ENCODE measurements at regions not wholly inside any gene's neighbourhood (a gene's known extent, or its start where the extent isn't known, plus 50 kb on each side); places are given as distances from the start of the nearest gene placed in this dataset.

DNA sequence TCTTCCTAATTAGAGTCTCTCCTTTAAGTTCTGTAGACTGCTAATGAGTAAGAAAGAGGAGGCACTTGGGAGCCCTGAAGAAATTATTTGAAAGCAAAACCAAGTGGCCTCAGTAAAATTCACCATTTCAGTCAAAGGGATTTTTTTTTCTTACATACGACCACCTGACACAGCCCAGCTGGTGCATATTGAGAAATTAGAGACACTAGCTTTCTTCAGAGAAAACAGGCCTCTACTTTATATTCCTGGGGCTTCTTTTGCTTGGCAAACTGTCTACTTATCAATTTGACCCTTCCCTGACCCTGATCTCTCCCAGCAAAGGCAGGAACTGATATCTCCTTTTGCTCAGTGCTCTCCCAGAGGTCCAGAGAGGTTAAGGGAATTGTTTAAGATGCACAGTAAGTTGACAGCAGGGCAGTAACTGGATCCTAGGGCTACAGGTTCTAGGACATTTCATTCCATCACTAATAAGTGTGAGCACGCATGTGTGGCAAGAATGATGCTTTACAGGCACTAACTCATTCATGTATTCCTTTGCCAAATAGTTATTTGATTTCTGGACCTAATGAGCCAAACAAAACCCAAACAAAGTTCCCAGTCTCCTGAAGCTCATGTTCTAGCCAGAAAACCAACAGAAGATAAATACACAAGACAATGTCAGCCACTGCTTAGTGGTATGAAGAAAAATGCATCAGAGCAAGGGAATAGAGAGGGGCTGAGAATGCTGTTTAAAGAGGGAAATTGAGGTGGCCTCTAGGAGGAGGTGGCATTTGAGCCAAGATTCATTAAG is 467.6 kb downstream of the SOX6 start:
- Mint-ChIP-seq H3K27me3 (ENCODE audit: unreplicated experiment) (peaks cover 5% of the 10 kb centered on the region), H3K36me3 (ENCODE audit: low read depth, unreplicated experiment) (no peaks in the 10 kb centered on the region), H3K4me1 (ENCODE audit: unreplicated experiment) (no peaks in the 10 kb centered on the region), H3K27ac (ENCODE audit: unreplicated experiment) (no peak overlapping the region), H3K4me3 (ENCODE audit: unreplicated experiment) (no peak overlapping the region), H3K9me3 (ENCODE audit: unreplicated experiment) (no peaks in the 10 kb centered on the region)
- no peak for DNase-seq (ENCODE audit: low spot score)
- TF ChIP-seq, protein P1, sequence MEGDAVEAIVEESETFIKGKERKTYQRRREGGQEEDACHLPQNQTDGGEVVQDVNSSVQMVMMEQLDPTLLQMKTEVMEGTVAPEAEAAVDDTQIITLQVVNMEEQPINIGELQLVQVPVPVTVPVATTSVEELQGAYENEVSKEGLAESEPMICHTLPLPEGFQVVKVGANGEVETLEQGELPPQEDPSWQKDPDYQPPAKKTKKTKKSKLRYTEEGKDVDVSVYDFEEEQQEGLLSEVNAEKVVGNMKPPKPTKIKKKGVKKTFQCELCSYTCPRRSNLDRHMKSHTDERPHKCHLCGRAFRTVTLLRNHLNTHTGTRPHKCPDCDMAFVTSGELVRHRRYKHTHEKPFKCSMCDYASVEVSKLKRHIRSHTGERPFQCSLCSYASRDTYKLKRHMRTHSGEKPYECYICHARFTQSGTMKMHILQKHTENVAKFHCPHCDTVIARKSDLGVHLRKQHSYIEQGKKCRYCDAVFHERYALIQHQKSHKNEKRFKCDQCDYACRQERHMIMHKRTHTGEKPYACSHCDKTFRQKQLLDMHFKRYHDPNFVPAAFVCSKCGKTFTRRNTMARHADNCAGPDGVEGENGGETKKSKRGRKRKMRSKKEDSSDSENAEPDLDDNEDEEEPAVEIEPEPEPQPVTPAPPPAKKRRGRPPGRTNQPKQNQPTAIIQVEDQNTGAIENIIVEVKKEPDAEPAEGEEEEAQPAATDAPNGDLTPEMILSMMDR (IDR thresholded peaks at IDR 0.05; ENCODE audit: unreplicated experiment), result no peak

DNA sequence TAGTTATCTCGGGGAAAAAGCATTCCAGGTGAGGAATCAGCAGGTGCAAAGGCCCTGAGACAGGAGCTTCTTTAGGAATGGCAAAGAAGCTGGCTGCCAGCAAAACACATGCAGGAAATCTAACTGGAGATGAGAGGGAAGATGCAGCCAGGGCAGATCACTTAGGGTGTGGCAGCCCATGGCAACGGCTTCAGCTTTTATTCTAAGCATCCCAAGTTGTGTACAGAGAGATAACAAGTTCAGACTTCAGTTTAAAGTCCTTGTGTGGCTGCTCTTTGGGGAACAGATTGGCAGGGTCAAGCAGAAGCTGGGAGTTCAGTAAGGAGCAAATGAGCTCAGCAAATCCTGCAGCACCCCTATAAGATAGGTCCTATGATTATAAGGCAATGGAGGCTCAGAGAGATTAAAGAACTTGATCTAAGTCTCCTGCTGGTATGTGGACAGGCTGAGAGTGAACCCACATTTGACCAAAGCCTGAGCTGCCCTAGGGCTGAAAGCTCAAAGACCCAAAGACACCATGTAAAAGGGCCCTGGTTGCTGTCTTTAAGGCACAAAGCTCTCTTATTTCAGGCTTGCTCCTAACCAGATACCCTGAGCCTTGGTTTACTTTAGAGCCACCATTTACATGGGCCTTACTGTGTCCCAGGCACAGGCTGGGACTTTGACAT is 466.8 kb downstream of the SOX6 start:
- Mint-ChIP-seq H3K4me1 (ENCODE audit: unreplicated experiment) (no peaks in the 10 kb centered on the region), H3K27ac (ENCODE audit: unreplicated experiment) (no peak overlapping the region), H3K36me3 (ENCODE audit: low read depth, unreplicated experiment) (no peaks in the 10 kb centered on the region), H3K4me3 (ENCODE audit: unreplicated experiment) (no peak overlapping the region), H3K9me3 (ENCODE audit: unreplicated experiment) (no peaks in the 10 kb centered on the region), H3K27me3 (ENCODE audit: unreplicated experiment) (peaks cover 3% of the 10 kb centered on the region)
- no peak for DNase-seq (ENCODE audit: low spot score)
- TF ChIP-seq, protein P1 (IDR thresholded peaks at IDR 0.05; ENCODE audit: unreplicated experiment), result no peak

- Mint-ChIP-seq H3K4me3 (ENCODE audit: unreplicated experiment) (no peak overlapping the region), H3K27me3 (ENCODE audit: unreplicated experiment) (peaks cover 2% of the 10 kb centered on the region), H3K4me1 (ENCODE audit: unreplicated experiment) (no peaks in the 10 kb centered on the region), H3K27ac (ENCODE audit: unreplicated experiment) (no peak overlapping the region), H3K36me3 (ENCODE audit: low read depth, unreplicated experiment) (no peaks in the 10 kb centered on the region), H3K9me3 (ENCODE audit: unreplicated experiment) (no peaks in the 10 kb centered on the region)
- TF ChIP-seq, protein P1 (IDR thresholded peaks at IDR 0.05; ENCODE audit: unreplicated experiment), result no peak
- DNase-seq (ENCODE audit: low spot score), result no peak
Measured at GRCh38 chr11:15890031-15890713, 466.2 kb downstream of the SOX6 start.

DNA sequence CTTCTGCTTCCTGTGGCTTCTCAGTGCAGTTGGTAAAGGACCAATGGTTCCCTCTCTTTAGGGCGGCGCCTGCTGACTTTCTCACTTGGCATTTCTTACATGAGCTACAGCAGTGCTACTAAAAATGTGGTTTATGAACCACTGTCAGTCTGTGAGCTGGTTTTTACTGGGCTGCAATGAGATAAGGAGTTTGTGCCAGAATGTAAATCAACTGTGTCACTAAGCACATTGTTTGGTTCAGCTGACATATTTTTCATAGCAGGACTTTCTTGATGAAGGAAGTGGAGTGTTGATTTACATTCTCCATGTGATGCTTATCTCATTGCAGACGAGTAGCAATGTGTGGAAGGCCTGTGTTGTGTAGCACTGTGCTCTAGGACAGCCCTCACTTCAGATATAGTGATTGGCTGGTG is 463.3 kb downstream of the SOX6 start:
- Mint-ChIP-seq H3K27me3 (ENCODE audit: unreplicated experiment) (peaks cover 6% of the 10 kb centered on the region), H3K36me3 (ENCODE audit: low read depth, unreplicated experiment) (no peaks in the 10 kb centered on the region), H3K4me1 (ENCODE audit: unreplicated experiment) (no peaks in the 10 kb centered on the region), H3K27ac (ENCODE audit: unreplicated experiment) (no peak overlapping the region), H3K4me3 (ENCODE audit: unreplicated experiment) (no peak overlapping the region), H3K9me3 (ENCODE audit: unreplicated experiment) (no peaks in the 10 kb centered on the region)
- no peak for DNase-seq (ENCODE audit: low spot score)
- TF ChIP-seq, protein P1 (IDR thresholded peaks at IDR 0.05; ENCODE audit: unreplicated experiment), result no peak
